C1 segment of cervical spinal cord (tissue), 14 donors: ENCODE measurements at regions not wholly inside any gene's neighbourhood (a gene's known extent, or its start where the extent isn't known, plus 50 kb on each side); places are given as distances from the start of the nearest gene placed in this dataset.
"Not testable (repeated sequence)": the region's sequence is repeated elsewhere in the genome, so short reads cannot be mapped to it uniquely, and the experiment has no call there.

Experiments
- DNase-seq, 14 donors: peaks; one replicate each; lab custom pipeline; 2025; lab: John Stamatoyannopoulos, UW

DNA sequence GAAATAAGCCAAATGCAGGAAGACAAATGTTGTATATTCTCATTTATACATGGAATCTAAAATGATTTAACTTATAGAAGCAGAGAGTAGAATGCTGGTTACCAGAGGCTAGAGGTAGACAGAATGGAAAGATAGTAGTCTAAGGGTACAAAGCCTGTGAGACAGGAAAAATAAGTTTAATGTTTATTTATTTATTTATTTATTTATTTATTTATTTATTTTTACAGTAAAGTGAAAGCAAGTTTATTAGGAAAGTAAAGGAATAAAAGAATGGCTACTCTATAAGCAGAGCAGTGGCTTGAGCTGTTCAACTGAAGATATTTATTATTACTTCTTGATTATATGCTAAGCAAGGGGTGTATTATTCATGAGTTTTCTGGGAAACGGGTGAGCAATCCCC, 203.2 kb downstream of the LAS1L start:
- DNase-seq: no peak

GRCh38 chrX:65300104-65300809, 234.3 kb downstream of the LAS1L start:
- DNase-seq: no peak

GRCh38 chrX:65282905-65283304, 251.7 kb downstream of the LAS1L start:
- not testable (repeated sequence) for DNase-seq

- no peak for DNase-seq
Observed at GRCh38 chrX:65273152-65273551, 261.4 kb downstream of the LAS1L start.

DNA sequence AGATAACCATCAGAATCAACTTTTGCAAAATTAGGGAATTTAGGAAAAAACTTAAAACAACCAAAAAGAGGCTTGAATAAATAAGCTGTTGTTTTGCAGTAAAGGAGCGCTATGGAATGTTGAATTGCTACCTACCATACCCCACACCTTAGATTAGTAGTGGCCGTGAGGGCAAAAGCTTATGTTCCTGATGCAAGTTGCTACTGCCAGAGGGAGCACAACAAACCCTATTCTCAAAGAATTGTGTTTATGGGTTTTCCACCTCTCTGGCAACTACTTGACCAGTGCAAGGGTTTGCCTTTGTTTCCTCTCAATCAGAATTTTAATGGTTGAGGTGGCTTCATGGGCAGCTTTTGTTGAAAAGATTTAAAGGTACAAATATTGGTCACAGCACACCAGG, 268.1 kb downstream of the LAS1L start:
- DNase-seq: no peak

GRCh38 chrX:65253817-65254216, 277.6 kb upstream of the ZC4H2 start:
- DNase-seq: no peak

- no peak for DNase-seq
Observed at GRCh38 chrX:65241059-65241721, 264.9 kb upstream of the ZC4H2 start.

DNA sequence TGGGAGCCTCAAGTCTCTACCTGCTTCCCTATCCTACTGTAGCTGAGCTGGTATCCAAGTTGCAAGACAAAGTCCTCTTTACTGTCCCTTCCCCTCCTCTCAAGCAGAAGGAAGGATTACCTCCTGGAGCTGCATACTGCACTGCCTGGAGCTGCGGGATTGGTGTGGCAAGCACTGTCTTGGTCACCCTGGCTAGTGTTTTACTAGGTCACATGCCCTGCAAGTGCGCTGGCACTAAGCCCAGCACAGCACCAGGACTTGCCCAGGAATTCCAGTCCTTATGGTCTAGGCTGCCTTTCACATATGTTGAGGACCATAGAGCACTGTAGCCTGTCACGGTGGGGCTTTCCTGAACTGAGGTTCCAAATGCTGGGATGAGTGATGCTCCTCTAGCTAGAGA, 227.3 kb upstream of the ZC4H2 start:
- no peak for DNase-seq

DNA sequence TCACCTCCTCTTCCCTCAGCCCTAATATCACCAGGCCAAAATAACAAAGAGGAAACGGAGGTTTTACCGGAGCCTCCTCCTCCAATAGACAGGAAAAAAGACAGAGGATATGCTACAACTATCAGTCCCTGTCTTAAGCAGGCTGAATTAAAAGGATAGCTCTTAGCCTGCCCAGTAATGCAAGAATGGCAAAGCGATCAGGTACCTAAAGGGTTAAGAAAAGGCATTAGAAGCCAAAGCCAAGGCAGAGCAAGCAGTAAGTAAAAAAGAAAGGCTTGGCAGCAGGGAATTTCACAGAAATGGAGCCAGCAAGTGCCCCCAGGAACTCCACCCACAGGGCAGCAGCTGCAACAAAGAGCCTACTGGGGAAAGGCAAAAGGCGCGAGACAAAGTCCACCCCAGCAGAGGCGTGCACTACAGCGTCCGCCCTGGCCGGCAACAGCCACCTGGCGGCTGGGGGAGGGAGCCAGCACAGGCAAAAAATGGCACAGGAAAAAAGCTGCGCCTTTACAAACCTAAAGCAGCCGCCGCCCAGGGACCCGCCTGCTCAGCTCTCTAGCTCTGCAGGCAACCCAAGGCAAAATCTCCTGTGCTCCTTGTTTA, 220.6 kb upstream of the ZC4H2 start:
- DNase-seq: peak in 2 of 14 donors; percentile 0 to 1

GRCh38 chrX:65195621-65196020, 219.4 kb upstream of the ZC4H2 start:
- no peak for DNase-seq

- DNase-seq: no peak
Observed at GRCh38 chrX:65194547-65194946, 218.3 kb upstream of the ZC4H2 start.

DNA sequence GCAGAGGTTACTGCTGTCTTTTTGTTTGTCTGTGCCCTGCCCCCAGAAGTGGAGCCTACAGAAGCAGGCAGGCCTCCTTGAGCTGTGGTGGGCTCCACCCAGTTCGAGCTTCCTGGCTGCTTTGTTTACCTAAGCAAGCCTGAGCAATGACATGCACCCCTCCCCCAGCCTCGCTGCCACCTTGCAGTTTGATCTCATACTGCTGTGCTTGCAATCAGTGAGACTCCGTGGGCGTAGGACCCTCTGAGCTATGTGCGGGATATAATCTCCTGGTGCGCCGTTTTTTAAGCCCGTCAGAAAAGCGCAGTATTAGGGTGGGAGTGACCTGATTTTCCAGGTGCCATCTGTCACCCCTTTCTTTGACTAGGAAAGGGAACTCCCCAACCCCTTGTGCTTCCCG, 187.1 kb upstream of the ZC4H2 start:
- not testable (repeated sequence) for DNase-seq

DNA sequence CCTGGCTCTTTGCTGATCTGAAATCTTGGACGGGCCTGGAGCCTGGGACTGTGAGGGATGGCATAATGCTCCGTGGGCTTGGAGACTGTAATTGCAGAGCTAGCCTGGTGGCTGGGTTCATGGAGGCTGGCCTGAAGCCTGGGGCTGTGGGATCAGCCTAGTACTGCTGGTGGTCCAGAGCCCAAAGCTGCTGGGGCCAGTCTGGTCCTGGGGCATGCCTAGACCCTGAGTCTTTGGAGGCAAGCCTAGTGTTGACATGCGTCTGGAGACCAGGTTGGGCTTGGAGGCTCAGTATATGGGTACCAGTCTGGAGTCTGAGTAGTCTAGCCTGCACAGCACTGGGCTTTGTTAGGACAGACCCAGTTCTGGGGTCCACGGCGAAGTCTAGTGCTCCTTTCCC, 172.0 kb upstream of the ZC4H2 start:
- DNase-seq: no peak

GRCh38 chrX:65136424-65136823, 160.2 kb upstream of the ZC4H2 start:
- DNase-seq: no peak

GRCh38 chrX:65127842-65128241, 151.6 kb upstream of the ZC4H2 start:
- DNase-seq: no peak

DNA sequence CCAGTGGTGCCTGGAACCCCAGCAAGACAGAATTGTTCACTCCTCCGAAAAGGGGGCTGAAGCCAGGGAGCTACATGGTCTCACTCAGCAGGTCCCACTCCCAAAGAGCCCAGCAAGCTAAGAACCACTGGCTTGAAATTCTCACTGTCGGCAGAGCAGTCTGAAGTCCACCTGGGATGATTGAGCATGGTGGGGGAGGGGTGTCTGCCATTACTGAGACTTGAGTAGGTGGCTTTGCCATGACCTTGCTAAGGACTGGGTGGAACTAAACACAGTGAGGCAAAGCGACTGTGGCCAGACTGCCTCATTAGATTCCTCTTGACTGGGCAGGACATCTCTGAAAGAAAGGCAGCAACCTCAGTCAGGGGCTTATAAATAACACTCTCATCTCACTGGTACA, 122.6 kb upstream of the ZC4H2 start:
- DNase-seq: no peak

DNA sequence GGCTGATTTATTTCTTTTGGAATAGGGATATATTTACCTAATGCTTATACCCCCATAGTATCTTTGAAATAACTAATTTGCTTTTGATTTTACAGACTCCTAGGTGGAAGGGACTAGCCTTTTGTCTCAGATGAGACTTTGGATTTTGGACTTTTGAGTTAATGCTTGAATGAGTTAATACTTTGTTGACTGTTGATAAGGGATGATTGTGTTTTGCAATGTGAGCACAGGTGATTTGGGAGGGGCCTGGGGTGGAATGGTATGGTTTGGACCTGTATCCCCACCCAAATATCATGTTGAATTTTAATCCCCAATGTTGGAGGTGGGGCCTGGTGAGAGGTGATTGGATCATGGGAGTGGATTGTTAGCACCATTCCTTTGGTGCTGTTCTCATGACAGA, 117.4 kb upstream of the ZC4H2 start:
- no peak for DNase-seq

DNA sequence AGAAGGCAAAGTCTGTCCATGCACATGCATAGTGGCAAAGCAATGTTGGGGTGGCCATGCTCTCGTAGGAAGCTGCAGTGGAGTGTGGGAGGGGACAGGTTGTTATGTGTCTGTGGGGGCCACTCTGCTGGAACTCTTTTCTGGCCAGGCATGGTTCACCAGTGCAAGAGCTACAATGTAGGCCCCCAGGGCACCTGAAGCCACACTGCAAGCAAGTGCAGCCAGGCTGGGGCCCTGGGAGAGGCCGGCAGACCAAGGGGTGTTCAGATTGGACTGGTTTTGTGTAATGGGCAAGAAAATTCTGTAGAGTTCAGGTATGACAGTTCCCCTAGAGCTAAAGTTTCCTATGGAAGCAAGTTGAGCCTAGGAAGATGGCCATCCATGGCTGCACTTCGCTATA, 97.0 kb upstream of the ZC4H2 start:
- no peak for DNase-seq

DNA sequence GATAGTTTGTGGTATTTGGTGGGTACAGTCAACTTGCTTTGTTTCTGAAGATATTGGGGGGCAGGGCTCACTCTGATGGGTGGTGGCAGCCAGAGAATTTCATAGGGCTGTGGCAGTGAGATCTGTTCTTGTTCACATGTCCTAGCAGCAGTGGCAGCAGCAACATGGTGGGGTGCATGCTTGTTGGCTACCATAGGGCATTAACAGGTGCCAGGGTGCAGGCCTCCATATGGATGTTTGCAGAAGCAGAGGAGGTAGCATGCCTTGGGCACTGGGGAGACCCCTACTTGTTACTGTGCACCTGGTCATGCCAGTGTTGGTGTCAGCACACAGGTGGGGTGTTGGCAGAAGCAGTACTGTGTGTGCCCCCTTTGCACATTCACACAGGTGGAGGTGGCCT, 96.3 kb upstream of the ZC4H2 start:
- DNase-seq: no peak

DNA sequence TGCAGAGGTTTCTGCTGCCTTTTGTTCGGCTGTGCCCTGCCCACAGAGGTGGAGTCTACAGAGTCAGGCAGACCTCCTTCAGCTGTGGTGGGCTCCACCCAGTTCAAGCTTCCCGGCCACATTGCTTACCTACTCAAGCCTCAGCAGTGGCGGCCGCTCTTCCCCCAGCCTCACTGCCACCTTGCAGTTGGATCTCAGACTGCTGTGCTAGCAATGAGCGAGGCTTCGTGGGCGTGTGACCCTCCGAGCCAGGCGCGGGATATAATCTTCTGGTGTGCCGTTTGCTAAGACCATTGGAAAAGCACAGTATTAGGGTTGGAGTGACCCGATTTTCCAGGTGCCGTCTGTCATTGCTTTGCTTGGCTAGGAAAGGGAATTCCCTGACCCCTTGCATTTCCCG, 82.4 kb upstream of the ZC4H2 start:
- not testable (repeated sequence) for DNase-seq

GRCh38 chrX:65045001-65045400, 68.8 kb upstream of the ZC4H2 start:
- no peak for DNase-seq

GRCh38 chrX:65035446-65035770, 59.2 kb upstream of the ZC4H2 start:
- DNase-seq: peak in 10 of 14 donors; percentile 6 to 49 (median 22)
